T-helper 22 cell (primary cell): ENCODE measurements at regions not wholly inside any gene's neighbourhood (a gene's known extent, or its start where the extent isn't known, plus 50 kb on each side); places are given as distances from the start of the nearest gene placed in this dataset.
"Not testable (repeated sequence)": the region's sequence is repeated elsewhere in the genome, so short reads cannot be mapped to it uniquely, and the experiment has no call there.

ENCODE experiments used
- DNase-seq: peaks from one replicate; pipeline ENCODE4 v3.0.0-alpha.2; 2020; ENCODE audit warnings: low read depth

- no peak for DNase-seq
Observed at GRCh38 chr3:104133630-104134029, 1233.1 kb upstream of the ALCAM start.

- DNase-seq, result no peak
Observed at GRCh38 chr3:104137116-104137515, 1229.6 kb upstream of the ALCAM start.

GRCh38 chr3:104145164-104145563 is 1221.5 kb upstream of the ALCAM start:
- no peak for DNase-seq

GRCh38 chr3:104149154-104149553 is 1217.6 kb upstream of the ALCAM start:
- DNase-seq, result no peak

- DNase-seq, result no peak
Observed at GRCh38 chr3:104150724-104151123, 1216.0 kb upstream of the ALCAM start.

- no peak for DNase-seq
Observed at GRCh38 chr3:104154896-104155295, 1211.8 kb upstream of the ALCAM start.

GRCh38 chr3:104165866-104166265 is 1200.8 kb upstream of the ALCAM start:
- no peak for DNase-seq

GRCh38 chr3:104168386-104168785 is 1198.3 kb upstream of the ALCAM start:
- DNase-seq, result no peak

- no peak for DNase-seq
Observed at GRCh38 chr3:104175696-104176095, 1191.0 kb upstream of the ALCAM start.

GRCh38 chr3:104176706-104177105 is 1190.0 kb upstream of the ALCAM start:
- DNase-seq, result no peak

- no peak for DNase-seq
Observed at GRCh38 chr3:104178680-104179079, 1188.0 kb upstream of the ALCAM start.

- DNase-seq, result no peak
Observed at GRCh38 chr3:104180906-104181305, 1185.8 kb upstream of the ALCAM start.

GRCh38 chr3:104190681-104191080 is 1176.0 kb upstream of the ALCAM start:
- no peak for DNase-seq

GRCh38 chr3:104198131-104198530 is 1168.6 kb upstream of the ALCAM start:
- no peak for DNase-seq

GRCh38 chr3:104206925-104207324 is 1159.8 kb upstream of the ALCAM start:
- no peak for DNase-seq

GRCh38 chr3:104214277-104214676 is 1152.4 kb upstream of the ALCAM start:
- DNase-seq, result no peak

- DNase-seq, result no peak
Observed at GRCh38 chr3:104214937-104215336, 1151.8 kb upstream of the ALCAM start.

- not testable (repeated sequence) for DNase-seq
Observed at GRCh38 chr3:104219046-104219445, 1147.7 kb upstream of the ALCAM start.

- DNase-seq, result no peak
Observed at GRCh38 chr3:104234442-104235194, 1132.1 kb upstream of the ALCAM start.

- no peak for DNase-seq
Observed at GRCh38 chr3:104244680-104245220, 1122.0 kb upstream of the ALCAM start.

GRCh38 chr3:104245261-104245660 is 1121.4 kb upstream of the ALCAM start:
- DNase-seq, result no peak

- no peak for DNase-seq
Observed at GRCh38 chr3:104245981-104246380, 1120.7 kb upstream of the ALCAM start.

- no peak for DNase-seq
Observed at GRCh38 chr3:104257486-104257885, 1109.2 kb upstream of the ALCAM start.

GRCh38 chr3:104263477-104263876 is 1103.2 kb upstream of the ALCAM start:
- no peak for DNase-seq
